ENCODE measurements at regions not wholly inside any gene's neighbourhood (a gene's known extent, or its start where the extent isn't known, plus 50 kb on each side); places are given as distances from the start of the nearest gene placed in this dataset.
"Not testable (repeated sequence)": the region's sequence is repeated elsewhere in the genome, so short reads cannot be mapped to it uniquely, and the experiment has no call there.

- TF ChIP-seq, protein P1, sequence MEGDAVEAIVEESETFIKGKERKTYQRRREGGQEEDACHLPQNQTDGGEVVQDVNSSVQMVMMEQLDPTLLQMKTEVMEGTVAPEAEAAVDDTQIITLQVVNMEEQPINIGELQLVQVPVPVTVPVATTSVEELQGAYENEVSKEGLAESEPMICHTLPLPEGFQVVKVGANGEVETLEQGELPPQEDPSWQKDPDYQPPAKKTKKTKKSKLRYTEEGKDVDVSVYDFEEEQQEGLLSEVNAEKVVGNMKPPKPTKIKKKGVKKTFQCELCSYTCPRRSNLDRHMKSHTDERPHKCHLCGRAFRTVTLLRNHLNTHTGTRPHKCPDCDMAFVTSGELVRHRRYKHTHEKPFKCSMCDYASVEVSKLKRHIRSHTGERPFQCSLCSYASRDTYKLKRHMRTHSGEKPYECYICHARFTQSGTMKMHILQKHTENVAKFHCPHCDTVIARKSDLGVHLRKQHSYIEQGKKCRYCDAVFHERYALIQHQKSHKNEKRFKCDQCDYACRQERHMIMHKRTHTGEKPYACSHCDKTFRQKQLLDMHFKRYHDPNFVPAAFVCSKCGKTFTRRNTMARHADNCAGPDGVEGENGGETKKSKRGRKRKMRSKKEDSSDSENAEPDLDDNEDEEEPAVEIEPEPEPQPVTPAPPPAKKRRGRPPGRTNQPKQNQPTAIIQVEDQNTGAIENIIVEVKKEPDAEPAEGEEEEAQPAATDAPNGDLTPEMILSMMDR (conservative IDR thresholded peaks at IDR 0.05; ENCODE audit: low read depth, low read length): no peak
- DNase-seq (ENCODE audit: low read depth): no peak
- H3K4me3 ChIP-seq (ENCODE audit: low read length): no peak overlapping the region
Measured at GRCh38 chr5:72705178-72705577, 111.3 kb upstream of the TNPO1 start.

- no peak overlapping the region for H3K4me3 ChIP-seq (ENCODE audit: low read length)
- TF ChIP-seq, protein P1 (conservative IDR thresholded peaks at IDR 0.05; ENCODE audit: low read depth, low read length): no peak
- no peak for DNase-seq (ENCODE audit: low read depth)
Measured at GRCh38 chr5:72703876-72704275, 112.6 kb upstream of the TNPO1 start.

DNA sequence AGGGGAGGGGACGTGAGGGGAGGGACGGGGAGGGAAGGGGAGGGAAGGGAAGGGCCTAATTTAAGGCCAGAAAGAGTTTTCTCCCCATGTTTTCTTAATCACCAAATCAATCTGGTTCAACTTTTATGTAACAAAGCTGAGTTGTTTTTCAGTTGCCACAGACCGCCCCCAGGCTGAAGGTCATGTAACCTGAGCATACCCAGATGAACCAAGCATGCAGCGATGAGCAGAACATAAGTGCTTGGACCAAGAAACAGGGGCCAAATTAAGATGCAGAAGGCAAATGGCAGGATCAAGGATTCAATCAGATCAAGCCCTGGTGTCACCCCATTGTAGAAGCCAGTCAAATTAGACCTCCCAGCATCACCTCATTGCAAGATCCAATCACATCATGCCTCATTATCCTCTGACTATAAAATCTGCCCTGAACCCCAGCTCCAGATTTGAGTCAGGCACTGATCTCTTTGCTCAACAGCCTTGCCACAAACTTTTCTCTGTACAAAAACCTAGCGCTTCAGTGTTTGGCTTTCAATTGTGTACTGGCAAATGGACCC, 113.5 kb upstream of the TNPO1 start:
- H3K4me3 ChIP-seq (ENCODE audit: low read length): no peak overlapping the region
- DNase-seq (ENCODE audit: low read depth): no peak
- TF ChIP-seq, protein P1 (conservative IDR thresholded peaks at IDR 0.05; ENCODE audit: low read depth, low read length): no peak

DNA sequence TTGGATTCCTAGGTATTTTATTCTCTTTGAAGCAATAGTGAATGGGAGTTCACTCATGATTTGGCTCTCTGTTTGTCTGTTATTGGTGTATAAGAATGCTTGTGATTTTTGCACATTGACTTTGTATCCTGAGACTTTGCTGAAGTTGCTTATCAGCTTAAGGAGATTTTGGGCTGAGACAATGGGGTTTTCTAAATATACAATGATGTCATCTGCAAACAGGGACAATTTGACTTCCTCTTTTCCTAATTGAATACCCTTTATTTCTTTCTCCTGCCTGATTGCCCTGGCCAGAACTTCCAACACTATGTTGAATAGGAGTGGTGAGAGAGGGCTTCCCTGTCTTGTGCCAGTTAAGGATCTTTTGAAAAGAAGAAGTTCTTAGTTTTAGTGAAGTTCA, 114.4 kb upstream of the TNPO1 start:
- DNase-seq (ENCODE audit: low read depth); H3K4me3 ChIP-seq (ENCODE audit: low read length): not testable (repeated sequence)

GRCh38 chr5:72698481-72698880, 118.0 kb upstream of the TNPO1 start:
- TF ChIP-seq, protein P1 (conservative IDR thresholded peaks at IDR 0.05; ENCODE audit: low read depth, low read length): no peak
- no peak for DNase-seq (ENCODE audit: low read depth)
- no peak overlapping the region for H3K4me3 ChIP-seq (ENCODE audit: low read length)

DNA sequence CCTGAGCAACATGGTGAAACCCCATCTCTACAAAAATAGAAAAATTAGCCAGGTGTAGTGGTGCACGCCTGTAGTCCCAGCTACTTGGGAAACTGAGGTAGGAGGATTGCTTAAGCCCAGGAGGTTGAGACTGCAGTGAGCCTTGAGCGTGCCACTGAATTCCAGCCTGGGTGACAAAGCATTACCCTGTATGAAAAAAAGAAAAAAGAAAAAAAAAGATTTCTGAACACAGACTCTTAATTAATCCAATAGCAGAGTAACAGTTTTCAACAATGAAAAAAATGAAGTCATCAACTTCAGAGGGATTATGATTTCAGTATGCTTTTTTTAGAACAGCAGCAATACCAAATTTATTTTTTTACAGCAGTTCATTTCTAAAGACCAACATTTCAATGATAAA, 118.8 kb upstream of the TNPO1 start:
- TF ChIP-seq, protein P1 (conservative IDR thresholded peaks at IDR 0.05; ENCODE audit: low read depth, low read length): no peak
- peak; percentile 11 for DNase-seq (ENCODE audit: low read depth)
- no peak overlapping the region for H3K4me3 ChIP-seq (ENCODE audit: low read length)

- no peak overlapping the region for H3K4me3 ChIP-seq (ENCODE audit: low read length)
- DNase-seq (ENCODE audit: low read depth): no peak
- TF ChIP-seq, protein P1 (conservative IDR thresholded peaks at IDR 0.05; ENCODE audit: low read depth, low read length): no peak
Measured at GRCh38 chr5:72695659-72696058, 120.8 kb upstream of the TNPO1 start.

GRCh38 chr5:72694856-72695255, 121.6 kb upstream of the TNPO1 start:
- DNase-seq (ENCODE audit: low read depth): no peak
- H3K4me3 ChIP-seq (ENCODE audit: low read length): no peak overlapping the region
- TF ChIP-seq, protein P1 (conservative IDR thresholded peaks at IDR 0.05; ENCODE audit: low read depth, low read length): no peak
